ENCODE measurements at regions not wholly inside any gene's neighbourhood (a gene's known extent, or its start where the extent isn't known, plus 50 kb on each side); places are given as distances from the start of the nearest gene placed in this dataset.

GRCh38 chr4:45620808-45621207 lies 503.0 kb downstream of the GABRG1 start:
- in situ Hi-C loops (cut with HindIII; ENCODE audit: extremely low pct_ligation_motif_present, low pct_unique_long_range_greater_than_20kb) = no loop called here
- ATAC-seq = no peak

More at GRCh38 chr4:45620808-45621207, 503.0 kb downstream of the GABRG1 start:
- DNase-seq (ENCODE audit: low spot score) = no peak
- Histone ChIP-seq H3K79me2 (ENCODE audit: insufficient read depth, low read length) (no peaks in the 10 kb centered on the region), H3K4me2 (ENCODE audit: low read depth, low read length) (no peak overlapping the region), H3K4me3 (replicated peaks in 1 of 3; ENCODE audit: insufficient read depth in 1 of 3, low read depth in 2 of 3, low read length in 3 of 3) (no peak overlapping the region), H3K9ac (ENCODE audit: insufficient read depth, low read depth, low read length) (no peak overlapping the region), H3K9me3 (ENCODE audit: low read length) (no peaks in the 10 kb centered on the region), H3K36me3 (replicated peaks in 1 of 2; ENCODE audit: control insufficient read depth in 1 of 2, insufficient read depth in 2 of 2, low read length in 2 of 2) (no peaks in the 10 kb centered on the region), H4K20me1 (ENCODE audit: insufficient read depth, low read length) (no peaks in the 10 kb centered on the region), H3K27ac (ENCODE audit: extremely low read length, insufficient read depth, low read length) (no peak overlapping the region), H3K27me3 (ENCODE audit: control insufficient read depth in 1 of 2, insufficient read depth in 2 of 2, low read length in 2 of 2) (no peaks in the 10 kb centered on the region), H3K4me1 (ENCODE audit: insufficient read depth, low read length) (no peaks in the 10 kb centered on the region), H2AFZ (ENCODE audit: low read length) (no peak overlapping the region)
- ChIA-PET POLR2A (no interaction called here), CTCF (ENCODE audit: low intra/inter-chr PET ratio, low total read pairs) (no interaction called here)
- no TSS peak for BruUV-seq (replicated peaks)
- TF ChIP-seq SCMH1 (CRISPR knock-in tag; IDR thresholded peaks at IDR 0.05; ENCODE audit: borderline replicate concordance) = no peak
- no peak for TF ChIP-seq FOXM1 (CRISPR knock-in tag; IDR thresholded peaks at IDR 0.05)
- TF ChIP-seq ZBTB1 (CRISPR knock-in tag; IDR thresholded peaks at IDR 0.05; ENCODE audit: borderline replicate concordance) = no peak
- no peak for TF ChIP-seq LCORL (IDR thresholded peaks at IDR 0.05)
- no peak for TF ChIP-seq LCORL (CRISPR knock-in tag; IDR thresholded peaks at IDR 0.05)
- no peak for TF ChIP-seq PHF21A (CRISPR knock-in tag; IDR thresholded peaks at IDR 0.05)
- no peak for TF ChIP-seq REL (CRISPR knock-in tag; conservative IDR thresholded peaks at IDR 0.05)
- TF ChIP-seq, protein P1, sequence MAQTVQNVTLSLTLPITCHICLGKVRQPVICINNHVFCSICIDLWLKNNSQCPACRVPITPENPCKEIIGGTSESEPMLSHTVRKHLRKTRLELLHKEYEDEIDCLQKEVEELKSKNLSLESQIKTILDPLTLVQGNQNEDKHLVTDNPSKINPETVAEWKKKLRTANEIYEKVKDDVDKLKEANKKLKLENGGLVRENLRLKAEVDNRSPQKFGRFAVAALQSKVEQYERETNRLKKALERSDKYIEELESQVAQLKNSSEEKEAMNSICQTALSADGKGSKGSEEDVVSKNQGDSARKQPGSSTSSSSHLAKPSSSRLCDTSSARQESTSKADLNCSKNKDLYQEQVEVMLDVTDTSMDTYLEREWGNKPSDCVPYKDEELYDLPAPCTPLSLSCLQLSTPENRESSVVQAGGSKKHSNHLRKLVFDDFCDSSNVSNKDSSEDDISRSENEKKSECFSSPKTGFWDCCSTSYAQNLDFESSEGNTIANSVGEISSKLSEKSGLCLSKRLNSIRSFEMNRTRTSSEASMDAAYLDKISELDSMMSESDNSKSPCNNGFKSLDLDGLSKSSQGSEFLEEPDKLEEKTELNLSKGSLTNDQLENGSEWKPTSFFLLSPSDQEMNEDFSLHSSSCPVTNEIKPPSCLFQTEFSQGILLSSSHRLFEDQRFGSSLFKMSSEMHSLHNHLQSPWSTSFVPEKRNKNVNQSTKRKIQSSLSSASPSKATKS (CRISPR knock-in tag; IDR thresholded peaks at IDR 0.05) = no peak
- TF ChIP-seq THAP11 (CRISPR knock-in tag; IDR thresholded peaks at IDR 0.05) = no peak
- no peak for TF ChIP-seq ZNF547 (CRISPR knock-in tag; IDR thresholded peaks at IDR 0.05)
- no peak for TF ChIP-seq ZNF280D (CRISPR knock-in tag; IDR thresholded peaks at IDR 0.05)
- no peak for TF ChIP-seq MIER2 (CRISPR knock-in tag; IDR thresholded peaks at IDR 0.05)
- no peak for TF ChIP-seq ZFP82 (CRISPR knock-in tag; IDR thresholded peaks at IDR 0.05; ENCODE audit: borderline replicate concordance)
- no peak for TF ChIP-seq ZNF329 (CRISPR knock-in tag; IDR thresholded peaks at IDR 0.05; ENCODE audit: low read depth)
- intact Hi-C loops (cut with micrococcal nuclease; ENCODE audit: unreplicated experiment) = no loop called here
- FAIRE-seq = no peak
- WGBS (ENCODE audit: low lambda C conversion rate) = 4% methylated on average over 1 of the region's 1 CpG

All from HepG2 (cell line).